ENCODE measurements at regions not wholly inside any gene's neighbourhood (a gene's known extent, or its start where the extent isn't known, plus 50 kb on each side); places are given as distances from the start of the nearest gene placed in this dataset.

GRCh38 chr5:96257904-96258303 lies 175.1 kb downstream of the PCSK1 start:
- TF ChIP-seq, protein P1, sequence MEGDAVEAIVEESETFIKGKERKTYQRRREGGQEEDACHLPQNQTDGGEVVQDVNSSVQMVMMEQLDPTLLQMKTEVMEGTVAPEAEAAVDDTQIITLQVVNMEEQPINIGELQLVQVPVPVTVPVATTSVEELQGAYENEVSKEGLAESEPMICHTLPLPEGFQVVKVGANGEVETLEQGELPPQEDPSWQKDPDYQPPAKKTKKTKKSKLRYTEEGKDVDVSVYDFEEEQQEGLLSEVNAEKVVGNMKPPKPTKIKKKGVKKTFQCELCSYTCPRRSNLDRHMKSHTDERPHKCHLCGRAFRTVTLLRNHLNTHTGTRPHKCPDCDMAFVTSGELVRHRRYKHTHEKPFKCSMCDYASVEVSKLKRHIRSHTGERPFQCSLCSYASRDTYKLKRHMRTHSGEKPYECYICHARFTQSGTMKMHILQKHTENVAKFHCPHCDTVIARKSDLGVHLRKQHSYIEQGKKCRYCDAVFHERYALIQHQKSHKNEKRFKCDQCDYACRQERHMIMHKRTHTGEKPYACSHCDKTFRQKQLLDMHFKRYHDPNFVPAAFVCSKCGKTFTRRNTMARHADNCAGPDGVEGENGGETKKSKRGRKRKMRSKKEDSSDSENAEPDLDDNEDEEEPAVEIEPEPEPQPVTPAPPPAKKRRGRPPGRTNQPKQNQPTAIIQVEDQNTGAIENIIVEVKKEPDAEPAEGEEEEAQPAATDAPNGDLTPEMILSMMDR (IDR thresholded peaks at IDR 0.05; ENCODE audit: extremely low read depth in 1 of 2, insufficient read depth in 1 of 2, low read depth in 1 of 2, low read length in 2 of 2), result no peak
- no peak for TF ChIP-seq EZH2 (IDR thresholded peaks at IDR 0.05; ENCODE audit: borderline replicate concordance, low read depth, low read length, severe bottlenecking)
